ENCODE measurements at regions not wholly inside any gene's neighbourhood (a gene's known extent, or its start where the extent isn't known, plus 50 kb on each side); places are given as distances from the start of the nearest gene placed in this dataset.

DNA sequence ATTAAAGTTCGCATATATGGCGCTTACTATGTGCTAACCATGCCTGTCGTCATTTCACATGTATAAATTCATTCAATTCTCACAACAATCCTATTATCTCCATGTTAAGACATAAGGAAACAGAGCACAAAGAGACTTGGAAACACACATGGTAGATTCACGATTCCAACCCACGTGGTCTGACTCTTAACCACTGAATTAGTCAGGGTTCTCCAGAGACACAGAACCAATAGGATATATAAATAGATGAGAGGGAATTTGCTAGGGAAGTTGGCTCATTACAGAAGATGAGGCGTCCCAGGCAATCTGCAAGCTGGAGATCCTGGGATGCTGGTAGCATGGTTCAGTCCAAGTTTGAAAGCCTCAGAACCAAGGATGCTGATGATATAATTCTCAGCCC, 765.3 kb downstream of the TBL1XR1 start:
- CTCF ChIA-PET = no interaction called here
- Mint-ChIP-seq H3K27ac (no peak overlapping the region), H3K27me3 (no peaks in the 10 kb centered on the region), H3K9me3 (ENCODE audit: low read depth) (no peaks in the 10 kb centered on the region), H3K4me3 (no peak overlapping the region), H3K36me3 (no peaks in the 10 kb centered on the region), H3K4me1 (no peaks in the 10 kb centered on the region)
- ATAC-seq = no peak
- no peak for DNase-seq

DNA sequence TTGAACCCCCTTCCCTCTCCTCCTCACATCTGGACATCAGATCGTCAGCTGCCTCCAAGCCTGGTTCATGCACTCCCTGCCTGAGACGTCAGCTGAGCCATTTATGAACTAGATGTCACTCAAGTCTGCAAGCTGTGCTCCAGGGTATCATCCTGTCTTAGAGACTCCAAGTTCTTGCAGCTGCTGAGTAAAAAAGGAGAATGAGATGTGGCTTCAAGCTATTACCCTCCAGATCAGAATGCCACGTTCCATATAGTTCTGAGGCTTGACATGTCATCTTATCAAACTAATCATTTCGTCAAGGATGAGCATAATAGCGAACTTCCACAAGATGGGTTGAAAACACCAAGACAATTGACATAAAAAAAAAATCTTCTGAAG, 766.3 kb downstream of the TBL1XR1 start:
- CTCF ChIA-PET = no interaction called here

DNA sequence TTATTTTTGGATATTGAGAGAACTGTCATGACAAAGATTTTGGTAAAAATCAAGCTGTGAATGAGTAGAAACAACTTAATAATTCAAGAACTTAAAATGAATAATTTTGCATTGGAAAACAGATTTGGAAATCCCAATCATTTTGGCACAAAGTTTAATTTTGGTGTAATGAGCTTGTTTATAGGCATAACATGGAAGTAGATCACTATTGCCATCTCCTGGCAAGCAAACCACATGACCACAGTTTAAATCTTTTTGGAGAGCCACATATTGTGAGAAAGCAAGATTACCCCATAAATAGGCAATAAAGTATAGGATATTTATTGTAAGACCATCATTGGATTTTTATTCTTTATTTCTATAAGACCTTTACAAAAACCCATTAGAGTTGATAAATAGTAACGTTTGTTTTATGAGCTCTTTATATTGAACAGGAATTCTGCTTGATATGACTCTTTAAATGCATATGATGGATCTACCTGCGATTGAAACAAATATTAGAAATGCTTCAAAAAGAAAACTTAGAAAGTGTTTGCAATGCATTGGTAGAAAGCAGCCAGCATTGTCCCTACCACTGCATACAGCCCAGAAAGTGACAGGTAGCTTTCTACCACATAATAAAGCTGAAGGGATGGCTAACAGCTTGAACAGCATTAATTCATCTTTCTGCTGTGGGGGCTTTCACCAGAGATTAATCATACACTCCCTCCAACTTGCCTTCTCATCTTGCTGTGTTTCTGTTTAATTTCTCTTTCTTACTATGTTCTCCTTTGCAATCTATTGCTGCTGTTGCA, 766.8 kb downstream of the TBL1XR1 start:
- DNase-seq = no peak
- Mint-ChIP-seq H3K9me3 (ENCODE audit: low read depth) (no peaks in the 10 kb centered on the region), H3K4me3 (no peak overlapping the region), H3K4me1 (no peaks in the 10 kb centered on the region), H3K27me3 (no peaks in the 10 kb centered on the region), H3K36me3 (no peaks in the 10 kb centered on the region), H3K27ac (no peak overlapping the region)
- no peak for ATAC-seq
- CTCF ChIA-PET = no interaction called here

More for the DNA sequence above, 766.3 kb downstream of the TBL1XR1 start:
- ATAC-seq = no peak
- H3K9me3 Mint-ChIP-seq (ENCODE audit: low read depth) = no peaks in the 10 kb centered on the region
- no peak for DNase-seq
- no peaks in the 10 kb centered on the region for H3K27me3 Mint-ChIP-seq
- no peak overlapping the region for H3K27ac Mint-ChIP-seq
- no peak overlapping the region for H3K4me3 Mint-ChIP-seq
- H3K4me1 Mint-ChIP-seq = no peaks in the 10 kb centered on the region
- no peaks in the 10 kb centered on the region for H3K36me3 Mint-ChIP-seq

- DNase-seq = no peak
- no peak for ATAC-seq
Measured at GRCh38 chr3:176428552-176428951, 768.7 kb downstream of the TBL1XR1 start.

GRCh38 chr3:176426371-176426770, 770.9 kb downstream of the TBL1XR1 start:
- CTCF ChIA-PET = no interaction called here
- Mint-ChIP-seq H3K4me1 (no peaks in the 10 kb centered on the region), H3K36me3 (no peaks in the 10 kb centered on the region)

More at GRCh38 chr3:176428552-176428951, 768.7 kb downstream of the TBL1XR1 start:
- Mint-ChIP-seq H3K27me3 (no peaks in the 10 kb centered on the region), H3K36me3 (no peaks in the 10 kb centered on the region), H3K4me1 (no peaks in the 10 kb centered on the region), H3K27ac (no peak overlapping the region), H3K9me3 (ENCODE audit: low read depth) (no peaks in the 10 kb centered on the region), H3K4me3 (no peak overlapping the region)
- CTCF ChIA-PET = no interaction called here

DNA sequence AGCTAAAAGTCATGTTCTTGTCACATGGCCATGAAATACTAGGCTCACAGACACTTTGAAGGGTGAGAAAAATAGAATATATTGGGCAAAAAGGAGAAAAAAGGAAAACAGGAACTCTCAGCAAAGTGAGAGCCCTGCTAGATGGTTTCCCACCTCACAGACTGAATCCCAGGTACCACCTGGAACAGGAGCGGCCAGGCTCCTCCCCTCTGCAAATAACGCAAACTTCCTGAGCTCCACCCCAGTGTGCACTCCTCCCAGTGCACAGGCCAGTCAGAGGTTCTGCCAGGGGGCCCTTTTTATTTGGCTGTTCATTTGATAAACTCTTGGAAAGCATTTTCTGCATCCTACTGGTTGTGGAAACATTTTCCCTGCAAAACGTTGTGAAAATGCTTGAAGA, 780.4 kb downstream of the TBL1XR1 start:
- Mint-ChIP-seq H3K36me3 (no peaks in the 10 kb centered on the region), H3K27ac (no peak overlapping the region), H3K9me3 (ENCODE audit: low read depth) (peaks cover 2% of the 10 kb centered on the region), H3K27me3 (no peaks in the 10 kb centered on the region), H3K4me1 (no peaks in the 10 kb centered on the region), H3K4me3 (no peak overlapping the region)
- DNase-seq (no peak), ATAC-seq (no peak)
- CTCF ChIA-PET = no interaction called here

More at GRCh38 chr3:176426371-176426770, 770.9 kb downstream of the TBL1XR1 start:
- no peak overlapping the region for H3K4me3 Mint-ChIP-seq
- ATAC-seq (no peak), DNase-seq (no peak)
- H3K27me3 Mint-ChIP-seq = no peaks in the 10 kb centered on the region
- no peak overlapping the region for H3K27ac Mint-ChIP-seq
- H3K9me3 Mint-ChIP-seq (ENCODE audit: low read depth) = no peaks in the 10 kb centered on the region

GRCh38 chr3:176415661-176416295, 781.5 kb downstream of the TBL1XR1 start:
- no peak for DNase-seq
- Mint-ChIP-seq H3K9me3 (ENCODE audit: low read depth) (peaks cover 2% of the 10 kb centered on the region), H3K36me3 (no peaks in the 10 kb centered on the region), H3K4me3 (no peak overlapping the region), H3K27me3 (no peaks in the 10 kb centered on the region), H3K27ac (no peak overlapping the region), H3K4me1 (no peaks in the 10 kb centered on the region)
- CTCF ChIA-PET = no interaction called here
- no peak for ATAC-seq

GRCh38 chr3:176412771-176413170, 784.5 kb downstream of the TBL1XR1 start:
- no peak for ATAC-seq
- CTCF ChIA-PET = no interaction called here
- H3K4me3 Mint-ChIP-seq = no peak overlapping the region
- no peaks in the 10 kb centered on the region for H3K36me3 Mint-ChIP-seq
- H3K9me3 Mint-ChIP-seq (ENCODE audit: low read depth) = no peaks in the 10 kb centered on the region
- H3K4me1 Mint-ChIP-seq = no peaks in the 10 kb centered on the region
- no peak overlapping the region for H3K27ac Mint-ChIP-seq
- no peaks in the 10 kb centered on the region for H3K27me3 Mint-ChIP-seq
- DNase-seq = no peak

GRCh38 chr3:176403531-176403930, 793.8 kb downstream of the TBL1XR1 start:
- no peak for ATAC-seq

GRCh38 chr3:176401211-176401610, 796.1 kb downstream of the TBL1XR1 start:
- ATAC-seq (no peak), DNase-seq (no peak)
- Mint-ChIP-seq H3K36me3 (no peaks in the 10 kb centered on the region), H3K4me3 (no peak overlapping the region), H3K27me3 (no peaks in the 10 kb centered on the region), H3K27ac (no peak overlapping the region), H3K9me3 (ENCODE audit: low read depth) (peaks cover 2% of the 10 kb centered on the region), H3K4me1 (no peaks in the 10 kb centered on the region)
- CTCF ChIA-PET = no interaction called here

More at GRCh38 chr3:176403531-176403930, 793.8 kb downstream of the TBL1XR1 start:
- no peaks in the 10 kb centered on the region for H3K4me1 Mint-ChIP-seq
- no peaks in the 10 kb centered on the region for H3K36me3 Mint-ChIP-seq
- CTCF ChIA-PET = no interaction called here
- no peak overlapping the region for H3K27ac Mint-ChIP-seq
- no peak overlapping the region for H3K4me3 Mint-ChIP-seq
- no peak for DNase-seq
- H3K9me3 Mint-ChIP-seq (ENCODE audit: low read depth) = peaks cover 2% of the 10 kb centered on the region
- no peaks in the 10 kb centered on the region for H3K27me3 Mint-ChIP-seq

GRCh38 chr3:176399193-176399592, 798.1 kb downstream of the TBL1XR1 start:
- ATAC-seq (no peak), DNase-seq (no peak)
- Mint-ChIP-seq H3K36me3 (no peaks in the 10 kb centered on the region), H3K27ac (no peak overlapping the region), H3K4me1 (no peaks in the 10 kb centered on the region), H3K27me3 (no peaks in the 10 kb centered on the region), H3K9me3 (ENCODE audit: low read depth) (peaks cover 10% of the 10 kb centered on the region), H3K4me3 (no peak overlapping the region)
- CTCF ChIA-PET = no interaction called here

DNA sequence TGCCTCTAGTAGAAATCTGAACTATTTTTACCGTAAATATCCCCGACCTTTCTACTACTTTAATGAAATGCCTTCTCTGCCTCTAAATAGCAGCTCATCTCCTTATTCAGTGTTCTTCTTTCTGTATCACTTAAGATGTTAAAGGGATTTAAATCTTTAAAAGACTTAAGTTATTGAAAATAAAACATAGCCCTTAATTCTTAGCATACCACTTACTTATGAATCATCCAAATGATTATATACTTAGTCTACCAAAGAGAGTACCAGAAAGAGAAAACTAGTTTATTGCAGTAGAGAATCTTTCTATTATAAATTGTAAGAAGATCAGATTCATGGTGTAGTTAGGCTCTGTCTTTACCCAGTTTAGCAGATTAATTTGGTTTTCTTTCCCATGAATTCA, 802.0 kb downstream of the TBL1XR1 start:
- Mint-ChIP-seq H3K27ac (no peak overlapping the region), H3K4me1 (no peaks in the 10 kb centered on the region), H3K4me3 (no peak overlapping the region), H3K27me3 (no peaks in the 10 kb centered on the region), H3K36me3 (no peaks in the 10 kb centered on the region), H3K9me3 (ENCODE audit: low read depth) (peaks cover 14% of the 10 kb centered on the region)
- DNase-seq (no peak), ATAC-seq (no peak)
- CTCF ChIA-PET = no interaction called here

- ATAC-seq (no peak), DNase-seq (no peak)
- Mint-ChIP-seq H3K27me3 (no peaks in the 10 kb centered on the region), H3K27ac (no peak overlapping the region), H3K4me3 (no peak overlapping the region), H3K4me1 (no peaks in the 10 kb centered on the region), H3K36me3 (no peaks in the 10 kb centered on the region), H3K9me3 (ENCODE audit: low read depth) (peaks cover 3% of the 10 kb centered on the region)
- CTCF ChIA-PET = no interaction called here
Measured at GRCh38 chr3:176378789-176379188, 818.5 kb downstream of the TBL1XR1 start.

GRCh38 chr3:176376531-176376930, 820.8 kb downstream of the TBL1XR1 start:
- peaks cover under 1% of the 10 kb centered on the region for H3K9me3 Mint-ChIP-seq (ENCODE audit: low read depth)
- DNase-seq = no peak

More at GRCh38 chr3:176376531-176376930, 820.8 kb downstream of the TBL1XR1 start:
- H3K27me3 Mint-ChIP-seq = no peaks in the 10 kb centered on the region
- no peak overlapping the region for H3K27ac Mint-ChIP-seq
- no peaks in the 10 kb centered on the region for H3K36me3 Mint-ChIP-seq
- H3K4me1 Mint-ChIP-seq = no peaks in the 10 kb centered on the region
- CTCF ChIA-PET = no interaction called here
- ATAC-seq = no peak
- H3K4me3 Mint-ChIP-seq = no peak overlapping the region
